HG02763 (cell line): ENCODE measurements at regions not wholly inside any gene's neighbourhood (a gene's known extent, or its start where the extent isn't known, plus 50 kb on each side); places are given as distances from the start of the nearest gene placed in this dataset.

Experiments used
- ATAC-seq: cut with Tn5 transposase; IDR thresholded peaks from one replicate; pipeline ENCODE4 v1.9.1; 2021; ENCODE audit warnings: mild to moderate bottlenecking, moderate library complexity; ENCODE audit not compliant: unreplicated experiment

GRCh38 chr2:157935378-157935906, 59.3 kb upstream of the ACVR1 start:
- ATAC-seq, result no peak

- no peak for ATAC-seq
Observed at GRCh38 chr2:157934684-157935377, 58.7 kb upstream of the ACVR1 start.

DNA sequence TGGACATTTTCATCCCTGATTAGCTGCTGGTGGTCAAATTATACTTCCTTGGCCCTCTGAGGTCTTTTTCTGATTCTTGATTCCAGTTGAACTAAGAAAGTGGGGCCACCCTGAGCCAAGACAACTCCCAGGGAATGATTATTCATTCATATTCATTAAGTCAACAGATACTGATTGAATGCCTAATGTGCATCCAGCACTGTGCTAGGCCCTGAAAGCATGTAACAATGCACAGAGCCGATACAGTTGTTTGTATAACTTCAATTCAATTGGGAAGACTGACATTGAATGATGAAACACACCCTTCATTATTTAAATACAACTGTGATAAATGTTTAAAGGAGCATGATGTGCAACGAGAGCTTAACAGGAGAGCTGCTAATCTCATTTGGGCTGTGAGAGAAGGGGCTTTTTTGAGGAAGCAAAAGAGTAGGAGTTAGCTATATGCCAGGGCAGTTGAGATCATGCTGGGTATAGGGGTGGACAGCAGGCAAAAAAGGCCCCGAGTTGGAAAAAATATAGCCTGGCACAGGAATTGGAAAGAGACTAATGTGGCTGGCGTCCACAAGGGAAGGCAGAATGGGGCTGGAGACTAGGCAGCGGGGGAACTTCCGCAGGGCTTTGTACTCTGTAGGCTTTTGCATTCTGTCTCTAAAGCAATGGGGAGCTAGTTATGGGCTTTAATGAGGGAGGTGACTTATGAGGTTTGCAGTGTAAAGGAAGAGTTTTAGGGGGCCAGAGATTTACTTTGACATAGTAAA, 57.2 kb upstream of the ACVR1 start:
- no peak for ATAC-seq

- no peak for ATAC-seq
Observed at GRCh38 chr2:157932480-157933159, 56.5 kb upstream of the ACVR1 start.

GRCh38 chr2:157931542-157931941, 55.4 kb upstream of the ACVR1 start:
- ATAC-seq, result no peak

GRCh38 chr2:157930728-157931127, 54.6 kb upstream of the ACVR1 start:
- no peak for ATAC-seq

- no peak for ATAC-seq
Observed at GRCh38 chr2:157929871-157930667, 53.9 kb upstream of the ACVR1 start.

- ATAC-seq, result no peak
Observed at GRCh38 chr2:157928372-157928771, 52.2 kb upstream of the ACVR1 start.

- no peak for ATAC-seq
Observed at GRCh38 chr2:157927155-157927554, 51.0 kb upstream of the ACVR1 start.
